Parathyroid adenoma (tissue), 2 donors: ENCODE measurements at regions not wholly inside any gene's neighbourhood (a gene's known extent, or its start where the extent isn't known, plus 50 kb on each side); places are given as distances from the start of the nearest gene placed in this dataset.

Source experiments
- H2AFZ ChIP-seq: fragments of 300-600 bp; sonication (generic); one replicate; pipeline ENCODE4 v1.7.0; 2017; ENCODE audit warnings: antibody characterized with exemption, mild to moderate bottlenecking
- H3K27ac ChIP-seq: fragments of 300-600 bp; sonication (generic); one replicate; pipeline ENCODE4 v1.7.0; 2017
- H3K27me3 ChIP-seq: fragments of 300-600 bp; sonication (generic); one replicate; pipeline ENCODE4 v1.7.0; 2017; ENCODE audit warnings: low read length; ENCODE audit not compliant: control insufficient read depth, insufficient read depth
- H3K36me3 ChIP-seq: fragments of 300-600 bp; sonication (generic); one replicate; pipeline ENCODE4 v1.7.0; 2017; ENCODE audit warnings: low read length; ENCODE audit not compliant: control insufficient read depth, insufficient read depth
- H3K4me1 ChIP-seq: fragments of 300-600 bp; sonication (generic); one replicate; pipeline ENCODE4 v1.7.0; 2017; ENCODE audit warnings: control low read depth
- H3K4me2 ChIP-seq: fragments of 300-600 bp; sonication (generic); one replicate; pipeline ENCODE4 v1.7.0; 2017; ENCODE audit warnings: low read length
- H3K4me3 ChIP-seq: fragments of 300-600 bp; sonication (generic); one replicate; pipeline ENCODE4 v1.7.0; 2017; ENCODE audit warnings: low read depth, low read length
- H3K79me2 ChIP-seq: fragments of 300-600 bp; sonication (generic); one replicate; pipeline ENCODE4 v1.7.0; 2017; ENCODE audit warnings: control low read depth
- H3K9ac ChIP-seq: fragments of 300-600 bp; sonication (generic); one replicate; pipeline ENCODE4 v1.7.0; 2017; ENCODE audit warnings: mild to moderate bottlenecking
- H3K9me3 ChIP-seq: fragments of 300-600 bp; sonication (generic); one replicate; pipeline ENCODE4 v1.7.0; 2017; ENCODE audit warnings: low read length; ENCODE audit not compliant: control insufficient read depth
- CTCF ChIP-seq: fragments of 300-600 bp; sonication (generic); IDR thresholded peaks from one replicate; pipeline ENCODE4 v1.7.0; 2017; ENCODE audit warnings: antibody characterized with exemption, mild to moderate bottlenecking
- donor health status: primary hyperparathyroidism.

GRCh38 chr22:47929646-47930185, 1167.3 kb downstream of the TBC1D22A start:
- no peak overlapping the region for H2AFZ ChIP-seq
- H3K4me3 ChIP-seq = no peak overlapping the region
- no peak overlapping the region for H3K9ac ChIP-seq
- no peaks in the 10 kb centered on the region for H3K4me1 ChIP-seq
- no peak overlapping the region for H3K4me2 ChIP-seq
- no peaks in the 10 kb centered on the region for H3K36me3 ChIP-seq
- H3K27me3 ChIP-seq = no peaks in the 10 kb centered on the region
- no peak for TF ChIP-seq CTCF
- no peak overlapping the region for H3K27ac ChIP-seq
- H3K79me2 ChIP-seq = no peaks in the 10 kb centered on the region
- no peaks in the 10 kb centered on the region for H3K9me3 ChIP-seq

DNA sequence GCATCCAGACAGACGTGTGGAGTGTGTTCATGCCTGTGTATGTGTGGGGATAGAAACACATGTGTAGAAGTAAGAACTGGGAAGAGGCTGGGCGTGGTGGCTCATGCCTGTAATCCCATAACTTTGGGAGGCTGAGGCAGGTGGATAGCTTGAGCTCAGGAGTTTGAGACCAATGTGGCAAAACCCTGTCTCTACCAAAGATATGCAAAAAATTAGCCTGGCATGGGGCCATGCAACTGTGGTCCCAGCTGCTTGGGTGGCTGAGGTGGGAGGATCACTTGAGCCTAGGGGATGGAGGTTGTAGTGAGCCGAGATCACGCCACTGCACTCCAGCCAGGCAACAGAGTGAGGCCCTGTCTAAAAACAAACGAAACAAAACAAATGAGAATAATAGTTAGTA, 1166.6 kb downstream of the TBC1D22A start:
- H3K4me1 ChIP-seq = no peaks in the 10 kb centered on the region
- no peak overlapping the region for H3K4me2 ChIP-seq
- H3K4me3 ChIP-seq = no peak overlapping the region
- no peak overlapping the region for H3K27ac ChIP-seq
- no peak overlapping the region for H2AFZ ChIP-seq
- TF ChIP-seq CTCF = no peak
- no peaks in the 10 kb centered on the region for H3K9me3 ChIP-seq
- no peaks in the 10 kb centered on the region for H3K36me3 ChIP-seq
- no peaks in the 10 kb centered on the region for H3K27me3 ChIP-seq
- no peaks in the 10 kb centered on the region for H3K79me2 ChIP-seq
- no peak overlapping the region for H3K9ac ChIP-seq

- Histone ChIP-seq H3K79me2 (no peaks in the 10 kb centered on the region), H2AFZ (no peak overlapping the region), H3K4me3 (no peak overlapping the region), H3K9me3 (no peaks in the 10 kb centered on the region), H3K4me2 (no peak overlapping the region), H3K4me1 (no peaks in the 10 kb centered on the region), H3K9ac (no peak overlapping the region), H3K27ac (no peak overlapping the region), H3K36me3 (no peaks in the 10 kb centered on the region), H3K27me3 (no peaks in the 10 kb centered on the region)
- no peak for TF ChIP-seq CTCF
Observed at GRCh38 chr22:47928631-47929030, 1166.2 kb downstream of the TBC1D22A start.

DNA sequence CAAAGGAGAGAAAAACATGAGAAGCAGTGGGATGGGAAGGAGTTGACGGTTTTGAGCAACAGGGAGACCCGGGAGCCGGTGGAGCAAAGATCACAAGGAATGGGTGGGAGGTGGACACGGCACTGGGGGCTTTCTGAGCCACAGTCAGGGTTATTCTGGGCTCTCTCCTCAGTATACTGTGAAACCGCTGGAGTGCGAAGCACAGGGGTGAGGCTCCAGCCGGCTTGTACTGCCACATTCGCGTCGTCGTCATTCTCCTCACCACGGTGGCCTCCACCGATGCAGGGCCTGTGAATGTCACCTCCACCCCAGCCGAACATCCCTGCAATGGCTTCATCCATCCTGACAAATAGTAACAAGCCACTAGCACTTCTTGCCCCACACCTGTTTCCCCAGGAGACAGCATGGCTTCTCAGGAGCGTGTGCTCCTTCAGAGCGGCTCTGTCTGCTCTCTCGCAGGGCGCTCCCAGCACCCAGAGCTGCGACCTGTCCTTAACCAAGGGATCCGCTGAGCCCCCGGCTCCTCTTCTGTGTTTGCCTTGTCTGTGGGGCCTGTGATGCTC, 1165.3 kb downstream of the TBC1D22A start:
- no peaks in the 10 kb centered on the region for H3K4me1 ChIP-seq

More for the DNA sequence above, 1165.3 kb downstream of the TBC1D22A start:
- Histone ChIP-seq H2AFZ (no peak overlapping the region), H3K4me2 (no peak overlapping the region), H3K9me3 (no peaks in the 10 kb centered on the region), H3K4me3 (no peak overlapping the region), H3K79me2 (no peaks in the 10 kb centered on the region), H3K36me3 (no peaks in the 10 kb centered on the region), H3K27ac (no peak overlapping the region), H3K9ac (no peak overlapping the region), H3K27me3 (no peaks in the 10 kb centered on the region)
- no peak for TF ChIP-seq CTCF
